ENCODE measurements at regions not wholly inside any gene's neighbourhood (a gene's known extent, or its start where the extent isn't known, plus 50 kb on each side); places are given as distances from the start of the nearest gene placed in this dataset.

- no peak overlapping the region for H3K4me3 ChIP-seq (ENCODE audit: low read depth, low read length)
- DNase-seq (ENCODE audit: low read depth) = no peak
- no peak for TF ChIP-seq CTCF (conservative IDR thresholded peaks at IDR 0.05; ENCODE audit: low read depth, low read length)
Measured at GRCh38 chr18:78618726-78619125, 360.9 kb upstream of the SALL3 start.

- no peak for DNase-seq (ENCODE audit: low read depth)
- TF ChIP-seq CTCF (conservative IDR thresholded peaks at IDR 0.05; ENCODE audit: low read depth, low read length) = no peak
- H3K4me3 ChIP-seq (ENCODE audit: low read depth, low read length) = no peak overlapping the region
Measured at GRCh38 chr18:78619854-78620253, 359.8 kb upstream of the SALL3 start.

GRCh38 chr18:78620326-78620725 is 359.3 kb upstream of the SALL3 start:
- no peak for TF ChIP-seq CTCF (conservative IDR thresholded peaks at IDR 0.05; ENCODE audit: low read depth, low read length)

GRCh38 chr18:78621141-78621755 is 358.4 kb upstream of the SALL3 start:
- no peak for DNase-seq (ENCODE audit: low read depth)
- no peak overlapping the region for H3K4me3 ChIP-seq (ENCODE audit: low read depth, low read length)
- TF ChIP-seq CTCF (conservative IDR thresholded peaks at IDR 0.05; ENCODE audit: low read depth, low read length) = no peak

More at GRCh38 chr18:78620326-78620725, 359.3 kb upstream of the SALL3 start:
- no peak overlapping the region for H3K4me3 ChIP-seq (ENCODE audit: low read depth, low read length)
- DNase-seq (ENCODE audit: low read depth) = no peak

- no peak for DNase-seq (ENCODE audit: low read depth)
- H3K4me3 ChIP-seq (ENCODE audit: low read depth, low read length) = no peak overlapping the region
- no peak for TF ChIP-seq CTCF (conservative IDR thresholded peaks at IDR 0.05; ENCODE audit: low read depth, low read length)
Measured at GRCh38 chr18:78622251-78622906, 357.2 kb upstream of the SALL3 start.

GRCh38 chr18:78622907-78623541 is 356.6 kb upstream of the SALL3 start:
- no peak overlapping the region for H3K4me3 ChIP-seq (ENCODE audit: low read depth, low read length)
- no peak for TF ChIP-seq CTCF (conservative IDR thresholded peaks at IDR 0.05; ENCODE audit: low read depth, low read length)
- DNase-seq (ENCODE audit: low read depth) = no peak
